Coronary artery (tissue), 2 donors: ENCODE measurements at regions not wholly inside any gene's neighbourhood (a gene's known extent, or its start where the extent isn't known, plus 50 kb on each side); places are given as distances from the start of the nearest gene placed in this dataset.
"Not testable (repeated sequence)": the region's sequence is repeated elsewhere in the genome, so short reads cannot be mapped to it uniquely, and the experiment has no call there.

Experiments used
- DNase-seq: peaks from one replicate; pipeline ENCODE4 v3.0.0-alpha.2; 2017; ENCODE audit warnings: low spot score
- H3K27ac ChIP-seq, 2 donors: fragments of 200-600 bp; sonication (generic); one replicate each; pipeline ENCODE4 v1.5.1; 2016 to 2019
- H3K4me3 ChIP-seq: fragments of 200-600 bp; sonication (generic); 2 replicates; pipeline ENCODE4 v1.5.1; 2016; ENCODE audit warnings: mild to moderate bottlenecking, moderate library complexity
- TF ChIP-seq, protein P1 (sequence below): fragments of 200-600 bp; sonication (generic); IDR thresholded peaks from one replicate; pipeline ENCODE4 v1.5.1; 2019; ENCODE audit warnings: antibody characterized with exemption

DNA sequence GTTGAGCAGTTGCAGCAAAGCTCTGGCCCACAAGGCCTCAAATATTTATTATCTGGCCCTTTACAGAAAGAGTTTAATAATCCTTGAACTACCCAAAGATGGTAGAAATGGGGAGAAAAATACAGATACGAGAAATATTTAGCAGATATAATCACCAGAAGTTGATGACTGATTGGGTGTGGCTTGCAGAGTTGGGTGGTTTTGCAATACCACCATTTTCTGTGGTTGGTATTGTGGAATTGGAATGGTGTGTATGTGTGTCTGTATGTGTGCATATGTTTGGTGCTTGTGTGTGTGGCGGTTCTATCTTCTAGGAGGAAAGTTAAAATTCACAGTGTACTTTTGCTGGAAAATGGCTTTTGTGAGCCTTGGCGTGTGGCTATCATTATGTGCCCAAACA, 85.4 kb upstream of the MANSC4 start:
- Histone ChIP-seq H3K27ac (no peak overlapping the region), H3K4me3 (no peak overlapping the region)
- TF ChIP-seq, protein P1, sequence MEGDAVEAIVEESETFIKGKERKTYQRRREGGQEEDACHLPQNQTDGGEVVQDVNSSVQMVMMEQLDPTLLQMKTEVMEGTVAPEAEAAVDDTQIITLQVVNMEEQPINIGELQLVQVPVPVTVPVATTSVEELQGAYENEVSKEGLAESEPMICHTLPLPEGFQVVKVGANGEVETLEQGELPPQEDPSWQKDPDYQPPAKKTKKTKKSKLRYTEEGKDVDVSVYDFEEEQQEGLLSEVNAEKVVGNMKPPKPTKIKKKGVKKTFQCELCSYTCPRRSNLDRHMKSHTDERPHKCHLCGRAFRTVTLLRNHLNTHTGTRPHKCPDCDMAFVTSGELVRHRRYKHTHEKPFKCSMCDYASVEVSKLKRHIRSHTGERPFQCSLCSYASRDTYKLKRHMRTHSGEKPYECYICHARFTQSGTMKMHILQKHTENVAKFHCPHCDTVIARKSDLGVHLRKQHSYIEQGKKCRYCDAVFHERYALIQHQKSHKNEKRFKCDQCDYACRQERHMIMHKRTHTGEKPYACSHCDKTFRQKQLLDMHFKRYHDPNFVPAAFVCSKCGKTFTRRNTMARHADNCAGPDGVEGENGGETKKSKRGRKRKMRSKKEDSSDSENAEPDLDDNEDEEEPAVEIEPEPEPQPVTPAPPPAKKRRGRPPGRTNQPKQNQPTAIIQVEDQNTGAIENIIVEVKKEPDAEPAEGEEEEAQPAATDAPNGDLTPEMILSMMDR: no peak
- DNase-seq: no peak

DNA sequence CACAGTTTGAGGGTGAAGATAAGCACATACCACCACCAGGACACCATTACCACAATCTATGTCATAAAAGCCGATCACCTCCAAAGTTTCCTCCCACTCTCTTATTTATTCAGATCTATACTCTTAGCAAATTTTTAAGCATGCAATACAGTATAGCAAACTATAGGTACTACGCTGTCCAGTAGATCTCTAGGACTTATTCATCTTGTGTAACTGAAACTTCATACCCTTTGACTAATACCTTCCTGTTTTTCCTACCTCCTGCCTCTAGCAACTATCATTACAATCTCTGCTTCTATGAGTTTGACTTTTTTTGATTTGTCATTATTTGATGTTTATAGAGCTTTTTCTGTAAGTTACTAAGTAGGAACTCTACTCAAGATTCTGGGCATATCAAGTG, 84.5 kb upstream of the MANSC4 start:
- H3K27ac ChIP-seq: no peak overlapping the region
- TF ChIP-seq, protein P1: no peak
- H3K4me3 ChIP-seq: no peak overlapping the region
- no peak for DNase-seq

DNA sequence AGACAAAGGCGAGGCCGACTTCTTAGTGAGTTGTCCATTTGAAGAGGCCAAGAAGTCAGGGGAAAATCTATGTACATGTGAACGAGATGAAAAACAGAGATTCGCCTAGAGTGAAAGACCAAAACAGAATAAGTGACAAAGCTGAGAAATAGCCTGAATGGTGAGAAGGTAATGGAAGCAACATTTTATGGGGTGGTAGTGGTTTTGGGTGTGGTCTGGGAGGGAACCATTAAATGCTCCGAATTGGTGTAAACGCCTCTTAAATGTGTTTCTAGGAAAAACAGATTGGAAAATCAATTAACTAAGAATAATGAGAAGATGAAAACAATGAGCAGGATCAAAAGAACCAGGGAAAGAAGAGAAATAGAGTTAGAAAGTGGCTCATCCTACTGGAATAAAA, 83.8 kb upstream of the MANSC4 start:
- no peak overlapping the region for H3K27ac ChIP-seq
- no peak for DNase-seq
- TF ChIP-seq, protein P1: no peak
- no peak overlapping the region for H3K4me3 ChIP-seq

DNA sequence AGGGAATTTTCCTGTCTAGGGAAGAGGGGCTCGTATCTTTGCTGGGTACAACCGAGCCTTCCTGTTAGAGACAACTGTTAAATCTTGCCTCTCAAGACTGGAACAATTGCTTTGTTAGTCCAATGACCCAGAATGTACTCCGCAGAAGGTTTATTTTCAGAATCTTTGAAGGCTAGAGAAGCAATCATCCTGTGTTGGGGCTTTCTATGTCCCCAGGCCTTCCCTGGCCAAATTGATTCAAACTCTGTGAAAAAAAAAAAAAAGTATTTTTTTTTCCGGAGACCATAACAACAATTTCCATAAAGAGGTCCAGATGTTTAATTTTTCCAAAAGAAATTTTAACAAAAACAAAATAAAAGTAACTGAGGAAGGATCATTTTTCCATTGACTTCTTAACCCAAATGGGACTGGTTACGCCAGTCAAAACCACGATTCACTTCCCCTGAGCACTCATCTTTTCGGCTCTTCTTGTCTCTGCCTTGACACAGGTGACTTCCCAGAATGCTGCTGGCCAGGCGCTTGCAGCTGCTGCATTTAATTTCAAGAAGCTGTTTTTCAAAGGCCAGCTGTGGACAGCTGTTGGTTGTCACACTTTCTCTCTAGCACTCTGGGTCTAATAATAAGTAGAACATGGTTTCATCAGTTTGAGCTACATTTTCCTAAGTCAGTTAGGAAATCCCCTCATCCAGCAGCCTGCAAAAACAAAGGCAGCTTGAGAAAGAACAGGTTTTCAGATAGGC, 81.6 kb upstream of the MANSC4 start:
- TF ChIP-seq, protein P1: no peak
- no peak overlapping the region for H3K27ac ChIP-seq

DNA sequence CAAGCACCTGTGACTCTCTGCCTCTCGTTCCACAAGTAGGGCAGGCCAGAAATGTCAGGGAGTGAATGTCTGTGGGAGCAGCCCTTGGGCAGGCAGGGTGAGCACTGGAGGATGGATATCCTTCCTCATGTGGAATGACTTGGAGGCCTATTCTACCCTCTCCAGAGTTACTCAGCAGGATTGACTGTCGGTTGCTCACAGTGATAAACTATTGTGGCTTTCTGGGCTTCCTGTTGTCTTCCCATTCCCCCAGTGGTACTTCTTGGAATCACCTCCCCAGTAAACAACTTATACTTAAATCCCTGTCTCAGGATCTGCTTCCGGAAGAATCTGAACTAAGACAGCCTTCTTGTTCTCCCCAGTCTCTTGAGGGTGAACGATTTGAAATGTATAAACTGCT, 79.6 kb upstream of the MANSC4 start:
- no peak for DNase-seq
- no peak overlapping the region for H3K4me3 ChIP-seq
- no peak overlapping the region for H3K27ac ChIP-seq
- TF ChIP-seq, protein P1: no peak

More for the DNA sequence above, 81.6 kb upstream of the MANSC4 start:
- no peak overlapping the region for H3K4me3 ChIP-seq
- no peak for DNase-seq

DNA sequence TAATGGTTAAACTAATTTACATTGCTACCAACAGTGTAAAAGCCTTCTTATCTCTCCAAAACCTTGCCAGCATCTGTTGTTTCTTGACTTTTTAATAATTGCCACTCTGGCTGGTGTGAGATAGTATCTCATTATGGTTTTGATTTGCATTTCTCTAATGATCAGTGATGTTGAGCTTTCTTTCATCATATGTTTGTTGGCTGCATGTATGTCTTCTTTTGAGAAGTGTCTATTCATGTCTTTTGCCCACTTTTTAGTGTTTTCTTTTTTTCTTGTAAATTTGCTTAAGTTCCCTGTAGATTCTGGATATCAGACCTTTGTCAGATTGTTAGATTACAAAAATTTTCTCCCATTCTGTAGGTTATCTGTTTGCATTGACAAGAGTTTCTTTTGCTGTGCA, 77.0 kb upstream of the MANSC4 start:
- not testable (repeated sequence) for H3K27ac ChIP-seq, DNase-seq, H3K4me3 ChIP-seq

DNA sequence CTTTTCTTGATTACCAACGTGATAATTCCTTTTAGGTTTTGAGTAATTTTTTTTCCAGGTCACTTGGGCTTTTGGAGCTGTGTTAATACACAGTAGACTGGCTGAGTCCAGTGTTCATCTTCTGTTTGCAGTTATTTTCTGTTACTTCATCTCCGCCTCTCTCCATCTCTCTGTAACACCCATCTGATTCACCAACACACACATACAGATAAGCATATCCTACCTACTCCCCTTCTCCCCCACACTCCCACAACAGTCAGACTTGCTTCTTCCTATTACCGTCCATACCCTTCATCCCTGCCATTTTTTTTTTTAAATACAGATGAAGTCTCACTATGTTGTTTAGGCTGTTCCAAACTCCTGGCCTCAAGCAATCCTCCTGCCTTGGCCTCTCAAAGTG, 72.7 kb upstream of the MANSC4 start:
- no peak for DNase-seq
- no peak overlapping the region for H3K4me3 ChIP-seq
- no peak overlapping the region for H3K27ac ChIP-seq
- TF ChIP-seq, protein P1: no peak
